Loucy (cell line): ENCODE measurements at regions not wholly inside any gene's neighbourhood (a gene's known extent, or its start where the extent isn't known, plus 50 kb on each side); places are given as distances from the start of the nearest gene placed in this dataset.

Source experiments
- EZH2phosphoT487 ChIP-seq: fragments of 200-600 bp; IDR thresholded peaks from 2 replicates; pipeline ENCODE4 v1.6.1; 2018; ENCODE audit warnings: antibody characterized with exemption, mild to moderate bottlenecking, moderate library complexity, borderline replicate concordance
- TF ChIP-seq, protein P1 (sequence below): fragments of 200-600 bp; sonication (generic); conservative IDR thresholded peaks from 2 replicates; pipeline ENCODE4 v1.5.1; 2014; ENCODE audit warnings: mild to moderate bottlenecking, antibody characterized with exemption, low read length

DNA sequence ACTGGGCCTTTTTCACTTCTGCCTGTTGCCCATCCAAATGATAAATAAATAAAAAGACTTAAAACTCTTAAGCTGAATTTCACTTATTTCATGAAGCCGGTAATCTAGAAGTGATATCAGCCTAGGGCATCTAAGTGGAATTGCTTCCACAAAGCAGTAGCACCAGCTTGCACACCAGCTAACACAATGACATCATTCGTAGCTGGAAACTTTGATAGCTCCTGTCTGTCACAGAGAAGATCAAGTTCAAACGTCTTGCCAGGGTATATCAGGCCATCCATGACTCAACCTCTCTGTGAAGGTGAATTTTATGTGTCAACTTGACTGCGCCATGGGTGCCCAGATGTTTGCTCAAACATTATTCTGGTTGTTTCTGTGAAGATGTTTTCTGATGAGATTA lies 161.7 kb upstream of the MYT1L start:
- TF ChIP-seq, protein P1, sequence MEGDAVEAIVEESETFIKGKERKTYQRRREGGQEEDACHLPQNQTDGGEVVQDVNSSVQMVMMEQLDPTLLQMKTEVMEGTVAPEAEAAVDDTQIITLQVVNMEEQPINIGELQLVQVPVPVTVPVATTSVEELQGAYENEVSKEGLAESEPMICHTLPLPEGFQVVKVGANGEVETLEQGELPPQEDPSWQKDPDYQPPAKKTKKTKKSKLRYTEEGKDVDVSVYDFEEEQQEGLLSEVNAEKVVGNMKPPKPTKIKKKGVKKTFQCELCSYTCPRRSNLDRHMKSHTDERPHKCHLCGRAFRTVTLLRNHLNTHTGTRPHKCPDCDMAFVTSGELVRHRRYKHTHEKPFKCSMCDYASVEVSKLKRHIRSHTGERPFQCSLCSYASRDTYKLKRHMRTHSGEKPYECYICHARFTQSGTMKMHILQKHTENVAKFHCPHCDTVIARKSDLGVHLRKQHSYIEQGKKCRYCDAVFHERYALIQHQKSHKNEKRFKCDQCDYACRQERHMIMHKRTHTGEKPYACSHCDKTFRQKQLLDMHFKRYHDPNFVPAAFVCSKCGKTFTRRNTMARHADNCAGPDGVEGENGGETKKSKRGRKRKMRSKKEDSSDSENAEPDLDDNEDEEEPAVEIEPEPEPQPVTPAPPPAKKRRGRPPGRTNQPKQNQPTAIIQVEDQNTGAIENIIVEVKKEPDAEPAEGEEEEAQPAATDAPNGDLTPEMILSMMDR: no peak
- TF ChIP-seq EZH2phosphoT487: no peak
